Upper lobe of left lung (tissue), 6 donors: ENCODE measurements at regions not wholly inside any gene's neighbourhood (a gene's known extent, or its start where the extent isn't known, plus 50 kb on each side); places are given as distances from the start of the nearest gene placed in this dataset.

Source experiments
- ATAC-seq, 2 donors: fragments of 200-7000 bp; cut with Tn5 transposase; one replicate each; pipeline ENCODE4 v1.9.1; 2022; ENCODE audit warnings: mild to moderate bottlenecking in 2 of 2, moderate library complexity in 2 of 2; ENCODE audit not compliant: low FRiP score in 2 of 2
- DNase-seq, 2 donors: peaks; one replicate each; pipeline ENCODE4 v3.0.0-alpha.2; 2019 to 2020
- H3K27ac ChIP-seq, 4 donors: fragments of 200-600 bp; sonication (generic); one replicate each; pipeline ENCODE4 v1.5.1; 2016 to 2019
- H3K27me3 ChIP-seq, 4 donors: fragments of 200-600 bp; sonication (generic); one replicate each; pipeline ENCODE4 v1.5.1; 2017 to 2019
- H3K36me3 ChIP-seq, 4 donors: fragments of 200-600 bp; sonication (generic); one replicate each; pipeline ENCODE4 v1.5.1; 2016 to 2019
- H3K4me1 ChIP-seq, 4 donors: fragments of 200-600 bp; sonication (generic); one replicate each; pipeline ENCODE4 v1.5.1; 2018 to 2019
- H3K4me3 ChIP-seq, 4 donors: fragments of 200-600 bp; sonication (generic); one replicate each; pipeline ENCODE4 v1.5.1; 2017 to 2019; ENCODE audit warnings: mild to moderate bottlenecking in 2 of 4, moderate library complexity in 1 of 4
- H3K9me3 ChIP-seq, 4 donors: fragments of 200-600 bp; sonication (generic); one replicate each; pipeline ENCODE4 v1.5.1; 2018 to 2019
- EP300 ChIP-seq, 4 donors: sonication (generic); formaldehyde crosslinking; IDR thresholded peaks; one replicate each; pipeline ENCODE4 v1.5.1; 2017; ENCODE audit warnings: antibody characterized with exemption in 4 of 4, control low read depth in 2 of 4
- POLR2A ChIP-seq, 4 donors: fragments of 450-650 bp; IDR thresholded peaks; one replicate each; pipeline ENCODE4 v1.5.1; 2016 to 2017; ENCODE audit warnings: antibody characterized with exemption in 4 of 4, mild to moderate bottlenecking in 2 of 4
- POLR2AphosphoS5 ChIP-seq, 2 donors: sonication (generic); formaldehyde crosslinking; IDR thresholded peaks; one replicate each; pipeline ENCODE4 v1.5.1; 2017; ENCODE audit warnings: antibody characterized with exemption in 2 of 2
- WGBS, 2 donors: methylation state at CpG; one replicate each; pipeline ENCODE4 v1.1.5; 2017 to 2018; 5-methylcytosine and 5-hydroxymethylcytosine counted together
- TF ChIP-seq, protein P1 (sequence below), 6 experiments: fragments of 450-650 bp in 4 of 6; fragments of 200-600 bp in 2 of 6; sonication (generic) in 2 of 6; IDR thresholded peaks; one replicate each; pipeline ENCODE4 v1.5.1; 2016 to 2019; ENCODE audit warnings: antibody characterized with exemption in 6 of 6
- donor health status: DM: no; HTN: no; CAD: no; lungs with moderate emphysema.
- donor health status: DM: no; HTN: yes; CAD: no; lungs with severe emphysema.

DNA sequence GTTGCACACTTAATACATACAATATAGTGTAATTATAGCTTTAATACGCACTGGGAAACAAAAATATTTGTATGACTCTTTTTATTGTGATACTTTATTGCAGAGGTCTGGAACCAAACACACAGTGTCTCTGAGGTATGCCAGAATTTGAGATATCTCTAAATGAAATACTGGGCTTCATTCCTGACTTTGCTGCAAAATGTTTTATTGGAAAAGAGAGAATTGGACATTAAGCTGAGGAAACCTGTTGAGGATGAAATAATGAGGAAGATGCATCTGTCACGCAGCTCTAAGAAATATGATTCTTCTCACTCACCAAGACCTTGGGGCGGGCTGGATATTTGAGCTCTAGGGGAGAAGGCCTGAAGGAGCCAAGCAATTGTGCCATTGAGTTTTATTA, 242.1 kb downstream of the CPE start:
- no peaks in the 10 kb centered on the region for H3K36me3 ChIP-seq

DNA sequence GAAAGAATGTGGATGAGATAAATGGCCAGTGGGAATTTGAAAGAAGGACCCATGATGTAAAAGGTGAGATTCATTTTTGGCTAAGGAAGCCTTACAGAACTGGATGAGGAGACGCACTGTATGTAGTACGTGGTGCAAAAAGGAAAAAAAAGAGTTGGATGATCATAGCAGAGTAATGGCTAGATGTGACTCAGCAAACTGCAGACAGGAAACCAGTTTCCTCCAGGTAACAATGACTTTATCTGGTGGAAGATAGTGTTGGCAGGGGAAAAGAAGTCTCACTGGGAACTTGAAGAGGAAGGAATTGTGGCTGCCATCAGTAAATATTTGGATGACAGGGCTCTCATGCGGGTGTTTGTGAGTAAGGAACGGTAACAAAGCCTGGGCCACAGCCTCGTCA, 243.2 kb downstream of the CPE start:
- H3K4me3 ChIP-seq: no peak overlapping the region
- no peak overlapping the region for H3K27ac ChIP-seq
- no peak for ATAC-seq
- H3K9me3 ChIP-seq: peaks cover 0 to 3% (median 0%) of the 10 kb centered on the region in 4 donors
- H3K4me1 ChIP-seq: peaks cover 0 to 3% (median 0%) of the 10 kb centered on the region in 4 donors
- no peaks in the 10 kb centered on the region for H3K36me3 ChIP-seq
- TF ChIP-seq, protein P1, sequence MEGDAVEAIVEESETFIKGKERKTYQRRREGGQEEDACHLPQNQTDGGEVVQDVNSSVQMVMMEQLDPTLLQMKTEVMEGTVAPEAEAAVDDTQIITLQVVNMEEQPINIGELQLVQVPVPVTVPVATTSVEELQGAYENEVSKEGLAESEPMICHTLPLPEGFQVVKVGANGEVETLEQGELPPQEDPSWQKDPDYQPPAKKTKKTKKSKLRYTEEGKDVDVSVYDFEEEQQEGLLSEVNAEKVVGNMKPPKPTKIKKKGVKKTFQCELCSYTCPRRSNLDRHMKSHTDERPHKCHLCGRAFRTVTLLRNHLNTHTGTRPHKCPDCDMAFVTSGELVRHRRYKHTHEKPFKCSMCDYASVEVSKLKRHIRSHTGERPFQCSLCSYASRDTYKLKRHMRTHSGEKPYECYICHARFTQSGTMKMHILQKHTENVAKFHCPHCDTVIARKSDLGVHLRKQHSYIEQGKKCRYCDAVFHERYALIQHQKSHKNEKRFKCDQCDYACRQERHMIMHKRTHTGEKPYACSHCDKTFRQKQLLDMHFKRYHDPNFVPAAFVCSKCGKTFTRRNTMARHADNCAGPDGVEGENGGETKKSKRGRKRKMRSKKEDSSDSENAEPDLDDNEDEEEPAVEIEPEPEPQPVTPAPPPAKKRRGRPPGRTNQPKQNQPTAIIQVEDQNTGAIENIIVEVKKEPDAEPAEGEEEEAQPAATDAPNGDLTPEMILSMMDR (IDR thresholded peaks at IDR 0.05): no peak
- TF ChIP-seq POLR2A (IDR thresholded peaks at IDR 0.05) (no peak), POLR2AphosphoS5 (IDR thresholded peaks at IDR 0.05) (no peak), EP300 (IDR thresholded peaks at IDR 0.05) (no peak)
- WGBS, 2 donors: 45 to 47% methylated on average over 5 of the region's 5 CpGs
- no peak for DNase-seq
- H3K27me3 ChIP-seq: no peaks in the 10 kb centered on the region

More for the DNA sequence above, 242.1 kb downstream of the CPE start:
- Histone ChIP-seq H3K27ac (no peak overlapping the region), H3K4me3 (no peak overlapping the region), H3K9me3 (peaks cover 0 to 3% (median 0%) of the 10 kb centered on the region in 4 donors), H3K27me3 (no peaks in the 10 kb centered on the region), H3K4me1 (peaks cover 0 to 3% (median 0%) of the 10 kb centered on the region in 4 donors)
- ATAC-seq: no peak
- no peak for TF ChIP-seq POLR2AphosphoS5 (IDR thresholded peaks at IDR 0.05)
- no peak for TF ChIP-seq POLR2A (IDR thresholded peaks at IDR 0.05)
- TF ChIP-seq, protein P1 (IDR thresholded peaks at IDR 0.05): no peak
- WGBS, 2 donors: 89 to 93% methylated on average over 3 of the region's 3 CpGs
- DNase-seq: no peak

- H3K4me3 ChIP-seq: no peak overlapping the region
- TF ChIP-seq EP300 (IDR thresholded peaks at IDR 0.05): no peak
- no peak for TF ChIP-seq POLR2A (IDR thresholded peaks at IDR 0.05)
- TF ChIP-seq, protein P1 (IDR thresholded peaks at IDR 0.05): no peak
- TF ChIP-seq POLR2AphosphoS5 (IDR thresholded peaks at IDR 0.05): no peak
- DNase-seq (no peak), ATAC-seq (no peak)
- peaks cover 0 to 3% (median 0%) of the 10 kb centered on the region in 4 donors for H3K4me1 ChIP-seq
- H3K36me3 ChIP-seq: no peaks in the 10 kb centered on the region
- 73 to 84% methylated on average over 2 of the region's 2 CpGs for WGBS, 2 donors
- no peaks in the 10 kb centered on the region for H3K9me3 ChIP-seq
- no peaks in the 10 kb centered on the region for H3K27me3 ChIP-seq
- H3K27ac ChIP-seq: no peak overlapping the region
These were observed 246.5 kb downstream of the CPE start for GRCh38 chr4:165625281-165625680.

GRCh38 chr4:165626316-165626715, 246.7 kb upstream of the TLL1 start:
- no peaks in the 10 kb centered on the region for H3K36me3 ChIP-seq
- peaks cover 0 to 3% (median 0%) of the 10 kb centered on the region in 4 donors for H3K4me1 ChIP-seq
- 65 to 83% methylated on average over 4 of the region's 4 CpGs for WGBS, 2 donors
- DNase-seq (no peak), ATAC-seq (no peak)
- H3K9me3 ChIP-seq: no peaks in the 10 kb centered on the region
- H3K27ac ChIP-seq: no peak overlapping the region
- no peaks in the 10 kb centered on the region for H3K27me3 ChIP-seq
- TF ChIP-seq, protein P1 (IDR thresholded peaks at IDR 0.05): no peak
- no peak for TF ChIP-seq EP300 (IDR thresholded peaks at IDR 0.05)
- TF ChIP-seq POLR2A (IDR thresholded peaks at IDR 0.05): no peak
- TF ChIP-seq POLR2AphosphoS5 (IDR thresholded peaks at IDR 0.05): no peak
- no peak overlapping the region for H3K4me3 ChIP-seq

DNA sequence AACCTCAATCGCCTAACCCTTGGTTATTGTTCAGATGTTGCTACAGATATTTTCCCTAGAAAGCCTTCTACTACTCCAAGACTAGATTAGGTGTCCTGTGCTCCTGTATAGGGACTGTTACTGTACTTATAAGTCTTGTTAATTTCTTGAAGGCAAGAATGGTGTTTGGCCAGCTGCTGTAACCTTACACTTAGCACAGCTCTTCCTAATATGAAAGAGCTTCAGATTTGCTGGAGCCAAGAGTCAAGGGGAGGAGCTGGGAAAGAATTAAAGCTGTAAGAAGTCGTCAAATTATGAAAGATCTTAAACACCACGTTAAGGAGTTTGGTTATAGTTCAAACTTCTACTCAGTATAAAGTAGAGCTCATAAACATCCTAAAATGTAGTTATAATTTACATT, 245.9 kb upstream of the TLL1 start:
- H3K27ac ChIP-seq: no peak overlapping the region
- ATAC-seq: no peak
- no peak overlapping the region for H3K4me3 ChIP-seq
- no peaks in the 10 kb centered on the region for H3K9me3 ChIP-seq
- no peak for TF ChIP-seq POLR2A (IDR thresholded peaks at IDR 0.05)
- TF ChIP-seq EP300 (IDR thresholded peaks at IDR 0.05): no peak
- TF ChIP-seq, protein P1 (IDR thresholded peaks at IDR 0.05): no peak
- TF ChIP-seq POLR2AphosphoS5 (IDR thresholded peaks at IDR 0.05): no peak
- DNase-seq: no peak
- H3K36me3 ChIP-seq: no peaks in the 10 kb centered on the region
- H3K27me3 ChIP-seq: no peaks in the 10 kb centered on the region
- peaks cover 0 to 1% (median 0%) of the 10 kb centered on the region in 4 donors for H3K4me1 ChIP-seq
- WGBS, 2 donors: 43 to 57% methylated on average over 3 of the region's 3 CpGs
